GM18870 (cell line): ENCODE measurements at regions not wholly inside any gene's neighbourhood (a gene's known extent, or its start where the extent isn't known, plus 50 kb on each side); places are given as distances from the start of the nearest gene placed in this dataset.

Experiments
- ATAC-seq: cut with Tn5 transposase; IDR thresholded peaks from one replicate; pipeline ENCODE4 v1.9.1; 2021; ENCODE audit warnings: moderate library complexity; ENCODE audit not compliant: unreplicated experiment

DNA sequence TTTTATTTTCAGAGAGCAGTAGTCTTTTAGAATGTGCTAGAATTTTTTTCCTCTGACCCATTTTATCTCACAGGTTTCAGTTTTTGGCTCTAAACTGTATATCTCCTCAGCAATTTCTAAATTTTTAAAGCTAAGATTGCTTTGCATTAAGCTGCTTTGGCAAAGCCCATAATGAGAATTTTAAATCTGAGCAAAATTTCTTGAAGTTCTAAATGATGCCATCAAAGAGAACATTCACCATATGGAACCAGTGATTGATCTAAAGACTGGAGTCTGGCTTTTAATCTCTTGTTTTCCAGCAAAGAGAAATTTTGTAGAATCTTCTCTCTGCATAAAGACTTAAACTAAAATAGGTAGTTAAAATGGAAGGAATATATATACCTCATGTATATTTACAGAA lies 313.6 kb downstream of the TBC1D32 start:
- ATAC-seq: no peak

DNA sequence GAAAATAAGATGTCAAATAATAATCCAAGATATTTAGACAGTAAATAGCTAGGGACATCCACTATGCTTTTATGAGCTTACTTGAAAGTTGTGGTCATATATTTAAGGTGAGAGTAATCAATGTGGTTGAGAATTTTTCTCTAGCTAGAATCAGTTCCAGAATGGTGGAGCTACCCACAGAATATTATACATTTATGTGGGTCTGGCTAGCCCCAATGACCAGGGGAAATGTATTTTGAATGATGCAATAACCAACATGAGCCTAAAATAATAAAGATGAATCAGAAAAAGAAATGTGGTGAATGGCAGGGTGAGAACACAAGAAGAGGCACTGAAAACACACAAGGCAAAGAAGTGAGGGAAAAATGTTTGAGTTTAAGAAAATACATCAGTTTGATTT lies 325.7 kb downstream of the TBC1D32 start:
- no peak for ATAC-seq

DNA sequence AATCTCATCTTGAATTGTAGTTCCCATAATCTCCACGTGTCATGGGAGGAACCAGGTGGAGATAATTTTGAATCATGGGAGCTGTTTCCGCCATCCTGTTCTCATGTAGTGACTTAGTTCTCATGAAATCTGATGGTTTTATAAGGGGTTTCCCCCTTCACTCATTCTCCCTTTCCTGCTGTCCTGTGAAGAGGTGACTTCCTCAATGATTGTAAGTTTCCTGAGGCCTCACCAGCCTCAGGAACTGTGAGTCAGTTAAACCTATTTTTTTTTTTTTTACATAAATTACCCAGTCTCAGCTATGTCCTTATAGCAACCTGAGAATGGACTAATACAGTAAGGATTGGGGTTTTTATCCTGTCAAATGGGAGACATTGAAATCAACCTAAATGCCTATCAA lies 328.3 kb downstream of the TBC1D32 start:
- ATAC-seq: no peak

DNA sequence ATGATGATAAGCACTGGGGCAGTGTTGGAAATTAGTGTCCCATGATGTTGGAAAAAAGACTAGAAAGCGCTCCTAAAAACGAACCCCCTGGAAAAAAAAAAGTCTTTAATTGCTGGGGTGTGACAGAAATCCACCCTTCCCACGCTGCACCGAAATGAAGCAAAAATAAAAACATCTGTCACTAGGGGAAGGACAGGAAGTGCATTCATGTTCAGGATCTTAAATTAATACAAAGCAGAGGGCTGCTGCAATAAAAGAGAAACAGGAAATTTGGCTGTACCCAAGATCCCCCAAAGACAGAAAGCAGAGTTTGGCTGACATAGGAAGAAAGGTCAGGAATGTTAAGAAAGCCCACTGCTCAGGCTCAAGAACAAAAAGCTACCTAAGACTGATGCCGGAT lies 333.9 kb downstream of the TBC1D32 start:
- no peak for ATAC-seq

DNA sequence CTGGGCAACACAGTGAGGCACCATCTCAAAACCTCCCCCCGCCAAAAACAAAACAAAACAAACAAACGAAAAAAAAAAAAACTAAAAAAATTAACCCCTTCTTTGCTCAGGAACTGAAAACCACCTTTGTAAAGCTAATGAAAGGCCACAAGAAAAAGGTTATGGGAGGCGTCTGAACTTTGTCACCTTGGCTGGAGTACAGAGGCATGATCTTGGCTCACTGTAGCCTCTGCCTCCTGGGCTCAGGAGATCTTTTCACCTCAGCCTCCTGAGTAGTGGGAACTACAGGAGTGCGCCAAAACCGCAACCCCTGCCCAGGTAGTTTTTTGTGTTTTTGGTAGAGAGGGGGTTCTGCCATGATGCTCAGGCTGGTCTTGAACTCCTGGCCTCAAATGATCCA lies 337.9 kb downstream of the TBC1D32 start:
- no peak for ATAC-seq

GRCh38 chr6:120994573-120994967 lies 339.7 kb downstream of the TBC1D32 start:
- no peak for ATAC-seq

- no peak for ATAC-seq
Observed at GRCh38 chr6:120993929-120994572, 340.2 kb downstream of the TBC1D32 start.

GRCh38 chr6:120992257-120992656 lies 342.0 kb downstream of the TBC1D32 start:
- no peak for ATAC-seq

DNA sequence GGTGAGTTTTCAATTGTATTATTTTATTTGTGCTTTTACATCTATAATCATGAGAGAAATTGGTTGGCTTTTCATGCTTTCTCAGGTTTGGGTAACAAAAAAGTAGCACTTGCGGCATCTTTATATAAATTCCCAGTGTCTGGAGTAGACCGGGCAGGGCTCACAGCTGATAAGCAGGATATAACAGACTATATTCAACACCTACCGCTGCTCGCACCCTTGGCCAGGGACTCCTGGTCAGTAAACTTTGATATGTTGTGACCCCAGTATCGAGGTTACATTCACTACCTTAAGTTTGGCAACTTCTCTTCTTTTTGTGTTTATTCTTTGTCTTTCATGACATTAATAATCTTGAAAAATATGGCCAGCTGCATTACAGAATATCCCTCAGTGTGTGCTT lies 343.4 kb downstream of the TBC1D32 start:
- ATAC-seq: no peak

DNA sequence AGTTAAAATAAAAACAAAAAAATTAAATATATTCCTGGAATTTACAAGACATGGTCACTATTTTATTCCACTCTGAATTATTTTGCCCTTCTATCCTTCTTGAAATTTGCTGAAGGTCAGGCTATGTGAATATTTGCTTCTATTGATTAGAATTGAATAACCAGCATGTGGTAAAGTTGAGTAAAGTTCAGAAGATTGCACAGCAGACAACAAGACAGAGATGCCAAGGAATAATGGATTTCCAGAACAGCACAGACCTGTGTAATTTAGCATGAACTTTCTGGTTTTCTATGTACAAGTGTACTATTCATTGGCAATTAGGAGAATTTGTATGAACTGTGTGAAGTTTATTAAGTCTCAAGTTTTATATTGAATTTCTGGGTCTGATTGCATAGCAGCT lies 352.4 kb downstream of the TBC1D32 start:
- no peak for ATAC-seq

DNA sequence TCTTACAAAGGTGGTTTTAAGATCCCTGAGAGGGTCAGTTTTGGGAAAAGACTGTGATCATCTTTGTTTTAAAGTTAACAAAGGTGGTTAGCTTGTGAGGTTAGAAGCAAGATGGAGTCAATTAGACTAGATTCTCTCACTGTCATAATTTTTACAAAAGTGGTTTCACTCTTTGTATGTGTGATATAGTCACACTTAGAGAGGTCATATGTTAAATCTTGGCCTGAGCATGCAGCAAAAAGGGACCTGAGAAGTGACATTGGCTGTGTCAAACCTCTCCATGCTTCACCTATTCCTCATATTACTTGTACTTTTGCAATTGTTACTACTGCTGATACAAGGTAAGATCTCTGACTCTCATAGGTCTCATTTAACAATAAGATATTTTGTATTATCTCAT lies 368.0 kb downstream of the TBC1D32 start:
- peak; percentile 41 for ATAC-seq

- ATAC-seq: peak; percentile 62
Observed at GRCh38 chr6:120965814-120966213, 368.5 kb downstream of the TBC1D32 start.

DNA sequence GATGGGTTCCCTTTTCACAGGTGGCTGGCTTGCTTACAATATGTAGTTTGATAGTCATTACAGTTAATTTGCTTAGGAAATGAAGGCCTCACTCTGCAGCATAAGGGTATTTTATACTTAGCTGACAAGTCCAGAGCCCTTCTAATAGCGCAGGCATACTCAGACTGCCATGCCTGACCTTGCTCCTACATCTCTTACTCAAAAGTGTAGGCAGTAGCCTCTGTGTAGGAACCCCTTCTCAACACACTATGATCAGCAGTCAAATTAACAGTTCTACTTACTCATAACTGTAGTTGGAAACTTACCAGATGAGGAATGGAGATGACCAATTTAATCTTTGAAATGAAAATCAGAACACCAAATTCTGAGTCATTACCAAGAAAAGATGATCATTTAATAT lies 373.5 kb downstream of the TBC1D32 start:
- ATAC-seq: peak; percentile 48

DNA sequence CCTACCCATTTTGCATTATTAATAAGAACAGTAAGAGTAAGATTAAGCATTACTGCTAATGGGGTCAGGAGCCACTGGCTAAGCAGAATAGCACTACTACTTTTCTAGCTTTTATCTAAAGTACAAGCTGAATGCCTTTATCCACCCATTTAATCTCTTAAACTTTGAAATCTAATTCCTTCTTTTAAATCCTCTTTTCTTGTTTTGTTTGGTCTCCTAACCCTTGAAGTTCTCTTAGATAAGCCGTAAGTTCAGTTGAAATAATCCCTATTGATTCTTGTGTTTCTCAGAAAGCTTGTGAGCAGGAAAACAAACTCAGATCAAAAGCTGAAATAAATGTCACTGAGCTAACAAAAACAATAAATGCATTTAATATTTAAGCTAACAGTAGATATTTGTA lies 380.2 kb downstream of the TBC1D32 start:
- no peak for ATAC-seq

DNA sequence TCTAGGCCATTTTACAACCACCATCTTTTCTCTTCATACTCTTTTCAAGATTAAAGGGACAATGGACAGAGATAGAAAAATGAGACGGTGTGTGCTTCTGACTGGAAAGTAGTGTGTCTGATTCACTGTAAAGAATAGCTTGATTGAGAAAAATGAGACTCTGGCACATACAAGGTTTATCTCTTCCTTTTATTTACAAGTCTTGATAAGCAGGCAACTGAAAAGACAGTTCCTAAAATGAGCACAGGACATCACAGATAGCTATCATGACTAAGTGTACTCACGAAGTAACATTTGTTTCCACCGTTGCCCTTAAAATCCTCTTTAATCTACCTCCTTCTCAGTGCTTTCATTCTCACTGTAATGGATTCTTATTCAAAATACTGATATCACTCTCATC lies 383.0 kb downstream of the TBC1D32 start:
- ATAC-seq: no peak

DNA sequence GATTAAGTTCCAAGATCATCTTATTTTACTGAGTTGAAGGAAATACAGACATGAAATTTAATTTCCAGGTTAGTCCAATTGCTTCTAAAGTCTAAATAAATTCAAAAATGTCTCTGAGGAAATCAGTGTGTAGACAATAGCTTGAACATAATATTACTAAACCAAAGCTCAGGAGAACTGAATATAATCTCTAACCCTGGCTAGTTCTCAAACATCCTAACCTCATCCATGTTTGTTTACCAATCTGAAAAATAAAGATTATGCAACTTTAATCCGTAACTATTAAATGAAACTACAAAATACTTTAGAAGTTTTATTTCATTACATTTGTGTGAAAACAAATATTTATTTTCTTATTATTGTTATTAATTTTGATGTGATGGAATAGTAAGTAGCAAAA lies 387.2 kb downstream of the TBC1D32 start:
- ATAC-seq: no peak

DNA sequence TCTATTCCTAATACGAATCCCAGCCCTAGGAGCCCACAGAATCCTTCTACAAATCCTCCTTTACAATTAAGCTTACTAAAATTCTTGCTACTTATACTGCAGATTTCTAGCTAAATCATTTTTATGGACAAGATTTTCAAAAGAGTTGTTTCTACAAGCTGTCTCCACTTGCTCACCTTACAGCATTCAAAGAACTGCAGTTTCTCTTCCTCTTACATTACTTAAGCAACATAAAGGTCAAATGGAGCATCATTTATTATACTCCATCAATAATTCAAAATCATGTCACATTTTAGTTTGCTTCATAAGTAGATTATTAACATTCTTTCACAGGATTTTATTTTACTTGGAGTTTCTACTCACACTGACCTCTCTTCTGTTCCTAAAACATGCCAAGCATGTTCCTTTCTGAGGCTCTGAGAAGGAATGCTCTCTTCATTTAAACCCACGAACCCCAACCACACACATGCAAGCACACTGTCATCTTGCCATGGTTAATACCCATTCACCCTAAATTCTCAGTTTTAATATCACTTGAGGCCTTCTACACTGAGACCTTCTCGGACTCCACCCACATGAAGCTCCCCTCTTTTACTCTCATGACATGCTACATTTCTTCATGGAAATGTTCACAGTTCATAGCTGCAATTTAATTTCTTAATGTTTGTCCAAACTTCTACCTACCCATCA lies 388.2 kb downstream of the TBC1D32 start:
- peak; percentile 66 for ATAC-seq

DNA sequence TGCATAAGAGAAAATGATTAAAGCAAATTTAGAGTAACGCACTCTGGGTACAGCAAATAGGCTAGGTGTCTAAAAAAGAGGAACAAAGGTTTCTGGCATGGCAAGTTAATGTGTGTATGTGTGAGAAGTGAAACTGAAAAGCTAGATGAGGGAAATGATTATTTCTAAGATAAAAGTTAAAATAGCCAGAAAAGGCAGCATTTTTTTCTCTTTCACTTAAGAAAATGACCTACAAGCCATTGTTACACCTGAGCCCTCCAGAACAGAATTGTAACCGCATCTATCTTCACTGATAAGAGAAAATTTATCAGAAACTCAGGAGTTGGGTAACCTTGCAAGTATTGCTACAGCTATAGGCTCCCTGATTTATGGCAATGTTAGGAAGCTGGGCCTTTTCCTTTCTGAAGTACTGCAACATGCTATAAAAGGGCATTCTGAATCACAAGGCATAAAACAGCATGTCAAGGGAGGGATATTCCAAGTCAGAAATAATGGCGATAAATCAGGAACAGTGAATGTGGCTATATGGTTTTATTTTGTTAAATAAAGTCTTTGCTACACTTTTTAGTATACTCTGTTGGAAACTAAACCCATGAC lies 395.3 kb downstream of the TBC1D32 start:
- ATAC-seq: peak; percentile 98

- peak; percentile 30 for ATAC-seq
Observed at GRCh38 chr6:120938164-120938875, 396.0 kb downstream of the TBC1D32 start.

DNA sequence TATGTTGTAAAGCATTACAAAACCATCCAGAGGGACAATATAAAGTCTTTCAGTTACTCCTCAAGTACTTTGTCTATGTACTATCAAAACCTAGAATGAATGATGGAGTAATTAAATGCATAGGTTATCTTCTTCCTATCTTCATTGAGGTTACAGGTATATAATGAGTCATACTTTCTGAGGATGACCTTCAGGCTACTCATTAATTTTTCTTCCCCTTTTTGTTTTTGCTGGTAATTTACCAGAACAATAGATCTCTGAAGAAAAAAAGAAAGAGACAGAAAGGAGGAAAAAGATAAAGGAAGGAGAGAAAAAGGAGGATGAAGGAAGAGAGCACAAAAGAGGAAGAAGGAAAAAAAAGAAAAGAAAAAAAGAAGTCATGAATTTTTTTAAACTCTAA lies 398.4 kb downstream of the TBC1D32 start:
- peak; percentile 39 for ATAC-seq

- no peak for ATAC-seq
Observed at GRCh38 chr6:120935016-120935415, 399.3 kb downstream of the TBC1D32 start.
